ENCODE measurements at regions not wholly inside any gene's neighbourhood (a gene's known extent, or its start where the extent isn't known, plus 50 kb on each side); places are given as distances from the start of the nearest gene placed in this dataset.

- no peak for TF ChIP-seq CTCF (IDR thresholded peaks at IDR 0.05; ENCODE audit: low read depth, low read length, missing control alignments)
- DNase-seq = peak; percentile 66
- in situ Hi-C loops (cut with HindIII; ENCODE audit: low pct_ligation_motif_present, low sequenced_read_pairs) = no loop called here
- Histone ChIP-seq H3K4me3 (ENCODE audit: low read depth, low read length) (no peak overlapping the region), H3K27ac (no peak overlapping the region), H3K36me3 (replicated peaks) (no peaks in the 10 kb centered on the region), H3K27me3 (replicated peaks) (no peaks in the 10 kb centered on the region)
Observed at GRCh38 chr13:30026093-30026492, 175.7 kb upstream of the UBL3 start.

DNA sequence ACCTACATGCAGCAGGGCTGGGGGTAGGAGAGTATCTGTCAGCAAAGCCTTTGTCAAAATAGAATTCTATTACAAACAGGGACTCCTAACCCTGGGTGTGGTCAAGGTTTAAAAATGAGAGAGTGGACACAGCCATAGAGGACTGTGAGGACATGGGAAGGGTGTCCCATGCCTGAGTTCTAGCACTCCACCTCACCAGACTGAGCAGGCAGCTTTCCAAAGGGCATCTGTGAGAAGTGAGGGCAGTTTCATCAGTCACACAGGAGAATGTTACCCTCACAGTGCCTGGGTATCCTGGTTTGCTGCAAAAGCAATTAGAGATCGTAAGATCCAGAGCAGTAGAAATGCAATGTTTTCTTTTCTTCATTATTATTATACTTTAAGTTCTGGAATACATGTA, 174.9 kb upstream of the UBL3 start:
- DNase-seq = no peak
- Histone ChIP-seq H3K27ac (no peak overlapping the region), H3K36me3 (replicated peaks) (no peaks in the 10 kb centered on the region), H3K27me3 (replicated peaks) (no peaks in the 10 kb centered on the region), H3K4me3 (ENCODE audit: low read depth, low read length) (no peak overlapping the region)
- no peak for TF ChIP-seq CTCF (IDR thresholded peaks at IDR 0.05; ENCODE audit: low read depth, low read length, missing control alignments)
- in situ Hi-C loops (cut with HindIII; ENCODE audit: low pct_ligation_motif_present, low sequenced_read_pairs) = no loop called here

DNA sequence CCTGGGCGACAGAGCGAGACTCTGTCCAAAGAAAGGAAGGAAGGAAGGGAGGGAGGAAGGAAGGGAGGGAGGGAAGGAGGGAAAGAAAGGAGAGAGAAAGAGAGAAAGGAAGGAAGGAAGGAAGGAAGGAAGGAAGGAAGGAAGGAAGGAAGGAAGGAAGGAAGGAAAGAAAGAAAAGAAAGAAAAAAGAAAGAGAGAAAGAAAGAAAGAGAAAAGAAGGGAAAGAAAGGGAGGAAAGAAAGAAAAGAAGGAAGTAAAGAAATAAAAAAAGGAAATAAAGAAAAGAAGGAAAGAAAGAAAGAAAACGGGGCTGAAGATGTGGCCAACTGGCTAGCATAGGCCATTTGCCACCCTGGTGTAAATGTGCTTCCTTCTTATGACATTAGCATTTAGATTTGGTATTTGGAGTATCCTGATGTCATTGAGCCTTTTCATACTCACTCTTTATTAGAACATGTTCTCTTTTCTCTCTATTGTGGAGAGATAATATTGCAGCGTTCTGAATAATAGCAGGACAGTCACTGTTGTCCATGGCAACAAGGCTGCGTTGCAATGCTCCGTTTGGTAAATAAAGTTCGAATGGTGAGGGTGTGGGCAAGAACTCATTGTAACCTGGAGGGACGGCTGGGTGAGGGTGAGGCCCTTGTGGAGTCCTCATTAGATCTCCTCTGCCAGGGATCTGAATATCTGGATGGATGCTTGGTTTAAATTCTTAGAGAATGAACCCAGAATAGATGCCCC, 173.9 kb upstream of the UBL3 start:
- no peak for DNase-seq
- Histone ChIP-seq H3K4me3 (ENCODE audit: low read depth, low read length) (no peak overlapping the region), H3K27me3 (replicated peaks) (no peaks in the 10 kb centered on the region), H3K36me3 (replicated peaks) (no peaks in the 10 kb centered on the region), H3K27ac (no peak overlapping the region)
- in situ Hi-C loops (cut with HindIII; ENCODE audit: low pct_ligation_motif_present, low sequenced_read_pairs) = no loop called here
- no peak for TF ChIP-seq CTCF (IDR thresholded peaks at IDR 0.05; ENCODE audit: low read depth, low read length, missing control alignments)

GRCh38 chr13:30023196-30023895, 172.9 kb upstream of the UBL3 start:
- Histone ChIP-seq H3K4me3 (ENCODE audit: low read depth, low read length) (no peak overlapping the region), H3K36me3 (replicated peaks) (no peaks in the 10 kb centered on the region), H3K27ac (no peak overlapping the region), H3K27me3 (replicated peaks) (no peaks in the 10 kb centered on the region)
- no peak for DNase-seq
- no peak for TF ChIP-seq CTCF (IDR thresholded peaks at IDR 0.05; ENCODE audit: low read depth, low read length, missing control alignments)
- in situ Hi-C loops (cut with HindIII; ENCODE audit: low pct_ligation_motif_present, low sequenced_read_pairs) = no loop called here

GRCh38 chr13:30022796-30023195, 172.4 kb upstream of the UBL3 start:
- TF ChIP-seq CTCF (IDR thresholded peaks at IDR 0.05; ENCODE audit: low read depth, low read length, missing control alignments) = no peak
- no peak for DNase-seq
- Histone ChIP-seq H3K27me3 (replicated peaks) (no peaks in the 10 kb centered on the region), H3K27ac (no peak overlapping the region), H3K36me3 (replicated peaks) (no peaks in the 10 kb centered on the region), H3K4me3 (ENCODE audit: low read depth, low read length) (no peak overlapping the region)
- in situ Hi-C loops (cut with HindIII; ENCODE audit: low pct_ligation_motif_present, low sequenced_read_pairs) = no loop called here
